Activated CD4-positive, alpha-beta T cell treated with anti-CD3 and anti-CD28 coated beads, Interleukin-2, amount 50 U/mL, for 1 hour (primary cell): ENCODE measurements at regions not wholly inside any gene's neighbourhood (a gene's known extent, or its start where the extent isn't known, plus 50 kb on each side); places are given as distances from the start of the nearest gene placed in this dataset.

Source experiments
- DNase-seq: peaks from one replicate; pipeline ENCODE4 v3.0.0-alpha.2; 2020

DNA sequence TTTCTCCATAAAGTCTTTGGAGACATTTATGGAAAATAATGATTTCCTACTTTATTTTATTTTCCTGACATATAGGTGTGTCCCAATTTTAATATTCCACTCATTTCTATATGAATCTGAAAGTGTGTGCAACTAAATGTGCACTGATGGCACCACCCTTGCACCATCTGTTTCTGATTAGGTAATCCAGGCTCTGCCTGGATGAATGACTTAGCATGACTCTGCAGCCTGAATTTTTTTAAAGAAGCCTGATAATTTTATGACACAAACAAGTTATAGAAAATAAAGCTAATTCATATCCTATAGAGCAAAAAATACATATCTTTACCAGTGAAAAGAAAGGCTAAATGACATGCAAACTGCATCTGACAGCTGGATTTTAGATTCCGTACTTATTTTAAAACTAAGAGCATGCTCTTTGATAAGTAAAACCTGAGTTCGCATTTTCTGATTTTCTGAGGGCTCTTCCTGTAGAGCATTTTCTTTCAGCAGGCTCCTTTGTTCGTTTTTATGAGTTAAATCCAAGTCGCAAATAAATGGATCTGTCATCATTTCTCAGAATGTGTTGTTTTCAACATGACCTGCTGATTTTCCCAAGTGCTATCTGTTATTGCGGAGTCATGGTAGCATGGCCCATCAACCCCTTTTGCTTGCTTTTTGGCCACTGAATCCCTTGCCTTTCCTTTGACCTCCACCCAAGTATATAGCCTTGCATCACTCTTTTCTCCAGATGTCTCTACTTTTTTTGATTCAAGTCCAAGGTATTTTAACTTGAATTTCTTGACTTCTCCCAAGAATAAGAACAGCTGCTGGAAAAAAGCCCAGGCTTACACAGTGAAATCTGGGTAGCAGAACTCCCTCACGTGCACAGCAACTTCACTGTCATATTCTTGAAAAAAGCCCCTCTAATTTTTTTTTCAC, 52.8 kb upstream of the LYPLAL1 start:
- no peak for DNase-seq

DNA sequence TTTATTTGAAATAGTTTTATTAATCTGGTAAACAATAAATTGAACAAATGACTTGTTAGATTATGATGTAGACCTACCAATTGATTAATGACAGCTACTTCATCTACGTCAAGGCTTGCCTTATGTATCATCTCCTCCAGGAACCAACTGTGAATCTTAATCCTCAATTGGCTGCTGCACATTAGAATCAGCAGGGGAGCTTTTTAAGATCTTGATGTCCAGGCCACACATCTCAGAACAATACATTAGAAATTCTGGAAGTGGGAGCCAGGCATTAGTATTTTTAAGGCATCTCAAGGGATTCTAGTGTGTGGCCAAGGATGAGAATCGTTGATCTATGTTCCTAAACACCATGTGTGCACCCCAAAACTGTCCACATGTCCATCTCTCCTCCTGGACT, 52.0 kb upstream of the LYPLAL1 start:
- no peak for DNase-seq

DNA sequence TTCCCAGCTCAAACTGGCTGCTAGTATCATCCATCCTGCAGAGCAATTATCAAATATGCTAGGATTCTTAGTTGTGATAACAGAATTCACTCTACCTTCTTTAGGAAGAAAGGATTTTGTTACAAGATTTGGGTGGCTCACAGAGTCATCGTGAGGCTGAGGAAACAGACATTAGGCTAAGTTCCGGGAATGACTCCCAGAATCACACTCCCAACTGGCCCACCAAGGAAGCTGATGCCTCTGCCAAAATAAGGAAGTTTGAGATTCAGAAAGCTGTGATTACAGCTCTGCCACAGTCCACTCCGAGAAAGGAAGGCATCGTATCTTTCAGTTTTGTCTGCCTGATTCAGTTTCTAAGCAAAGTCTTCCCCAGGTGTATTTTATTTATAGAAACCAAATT, 50.6 kb upstream of the LYPLAL1 start:
- DNase-seq: no peak
